ENCODE measurements at regions not wholly inside any gene's neighbourhood (a gene's known extent, or its start where the extent isn't known, plus 50 kb on each side); places are given as distances from the start of the nearest gene placed in this dataset.

DNA sequence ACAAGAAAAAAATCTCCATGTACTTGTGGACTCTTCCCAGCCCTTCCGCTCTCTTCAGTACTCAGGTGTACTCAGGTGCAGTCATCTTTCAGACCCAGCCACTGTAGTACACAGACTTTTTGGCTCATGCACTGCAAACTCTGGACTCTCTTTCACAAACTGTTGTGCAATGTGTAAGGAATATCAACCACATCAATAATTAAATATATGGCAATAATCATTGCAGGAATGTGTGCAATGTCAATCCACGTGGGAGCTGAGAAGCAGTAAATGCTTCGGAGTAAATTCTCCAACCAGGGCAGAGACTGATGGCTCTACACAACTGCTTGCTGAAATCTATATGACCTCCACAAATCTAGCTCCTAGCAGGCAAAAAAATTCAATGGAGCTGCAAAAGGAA, 287.3 kb upstream of the COL8A1 start:
- Histone ChIP-seq H3K4me3 (ENCODE audit: low read depth, low read length) (no peak overlapping the region), H3K27me3 (ENCODE audit: control insufficient read depth, insufficient read depth, low read length) (no peaks in the 10 kb centered on the region), H3K36me3 (ENCODE audit: control insufficient read depth, insufficient read depth, low read length) (no peaks in the 10 kb centered on the region)
- DNase-seq (ENCODE audit: low read depth) = no peak
- TF ChIP-seq, protein P1, sequence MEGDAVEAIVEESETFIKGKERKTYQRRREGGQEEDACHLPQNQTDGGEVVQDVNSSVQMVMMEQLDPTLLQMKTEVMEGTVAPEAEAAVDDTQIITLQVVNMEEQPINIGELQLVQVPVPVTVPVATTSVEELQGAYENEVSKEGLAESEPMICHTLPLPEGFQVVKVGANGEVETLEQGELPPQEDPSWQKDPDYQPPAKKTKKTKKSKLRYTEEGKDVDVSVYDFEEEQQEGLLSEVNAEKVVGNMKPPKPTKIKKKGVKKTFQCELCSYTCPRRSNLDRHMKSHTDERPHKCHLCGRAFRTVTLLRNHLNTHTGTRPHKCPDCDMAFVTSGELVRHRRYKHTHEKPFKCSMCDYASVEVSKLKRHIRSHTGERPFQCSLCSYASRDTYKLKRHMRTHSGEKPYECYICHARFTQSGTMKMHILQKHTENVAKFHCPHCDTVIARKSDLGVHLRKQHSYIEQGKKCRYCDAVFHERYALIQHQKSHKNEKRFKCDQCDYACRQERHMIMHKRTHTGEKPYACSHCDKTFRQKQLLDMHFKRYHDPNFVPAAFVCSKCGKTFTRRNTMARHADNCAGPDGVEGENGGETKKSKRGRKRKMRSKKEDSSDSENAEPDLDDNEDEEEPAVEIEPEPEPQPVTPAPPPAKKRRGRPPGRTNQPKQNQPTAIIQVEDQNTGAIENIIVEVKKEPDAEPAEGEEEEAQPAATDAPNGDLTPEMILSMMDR (IDR thresholded peaks at IDR 0.05; ENCODE audit: insufficient read depth, low read length, severe bottlenecking) = no peak
- FAIRE-seq = no peak

DNA sequence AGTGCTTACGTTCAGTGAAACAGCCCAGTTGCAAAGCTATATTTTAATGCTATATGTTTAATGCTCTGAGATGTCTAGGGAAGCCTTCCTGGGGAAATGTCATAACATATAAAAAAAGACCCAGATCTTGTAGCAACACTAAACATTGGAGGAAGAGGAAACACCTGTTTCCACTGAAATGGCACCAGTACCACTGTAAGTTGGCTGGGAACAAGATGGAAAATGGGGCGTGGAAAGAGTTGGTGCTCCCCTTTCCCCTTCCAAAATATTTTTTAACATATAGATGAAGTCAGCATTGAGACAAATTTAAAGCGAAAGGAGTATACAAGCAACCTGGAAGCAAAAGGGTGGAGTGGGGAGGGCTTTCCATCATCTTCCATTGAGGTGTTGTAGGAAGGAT, 289.9 kb upstream of the COL8A1 start:
- TF ChIP-seq, protein P1 (IDR thresholded peaks at IDR 0.05; ENCODE audit: insufficient read depth, low read length, severe bottlenecking) = no peak
- no peak for FAIRE-seq
- Histone ChIP-seq H3K36me3 (ENCODE audit: control insufficient read depth, insufficient read depth, low read length) (no peaks in the 10 kb centered on the region), H3K4me3 (ENCODE audit: low read depth, low read length) (no peak overlapping the region), H3K27me3 (ENCODE audit: control insufficient read depth, insufficient read depth, low read length) (no peaks in the 10 kb centered on the region)
- no peak for DNase-seq (ENCODE audit: low read depth)

DNA sequence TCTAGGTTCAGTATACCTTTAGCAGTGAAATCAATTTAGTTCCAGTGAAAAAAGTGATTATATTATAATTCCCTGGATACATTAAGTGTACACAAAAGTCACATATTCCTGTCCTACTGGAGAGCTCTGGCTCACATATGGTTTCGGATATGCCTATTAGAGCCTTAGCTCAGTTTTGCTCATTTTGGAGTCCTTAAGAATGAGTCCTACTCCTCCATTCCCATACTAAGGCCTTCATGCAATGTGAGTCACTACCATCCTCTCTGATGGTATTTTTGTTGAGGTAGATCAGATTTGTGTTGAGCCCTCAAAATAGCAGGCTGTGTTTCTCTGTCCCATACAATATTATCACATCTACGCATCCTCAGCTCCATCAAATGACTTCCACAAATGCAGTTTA, 294.2 kb upstream of the COL8A1 start:
- TF ChIP-seq, protein P1 (IDR thresholded peaks at IDR 0.05; ENCODE audit: insufficient read depth, low read length, severe bottlenecking) = no peak
- FAIRE-seq = no peak
- no peak for DNase-seq (ENCODE audit: low read depth)
- Histone ChIP-seq H3K36me3 (ENCODE audit: control insufficient read depth, insufficient read depth, low read length) (no peaks in the 10 kb centered on the region), H3K4me3 (ENCODE audit: low read depth, low read length) (no peak overlapping the region), H3K27me3 (ENCODE audit: control insufficient read depth, insufficient read depth, low read length) (peaks cover 2% of the 10 kb centered on the region)

DNA sequence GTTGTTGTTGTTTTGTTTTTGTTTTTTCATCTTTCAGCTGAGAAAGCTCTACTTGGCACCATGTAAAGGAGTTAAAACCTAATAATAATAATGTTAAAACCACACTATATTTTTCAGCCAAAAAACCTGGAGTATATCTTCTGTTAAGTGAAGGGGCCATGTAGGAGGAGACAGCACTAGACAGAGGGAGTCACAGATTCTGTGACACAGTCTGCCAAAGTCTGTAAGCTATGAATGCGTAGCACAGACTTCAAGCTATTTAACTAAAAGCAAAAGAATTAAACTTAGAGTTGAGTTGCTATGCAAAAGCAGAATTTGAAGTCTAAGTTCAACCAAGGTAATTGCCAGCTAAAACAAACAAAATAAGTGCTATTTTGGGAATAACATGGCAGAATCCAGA, 296.0 kb upstream of the COL8A1 start:
- FAIRE-seq = no peak
- TF ChIP-seq, protein P1 (IDR thresholded peaks at IDR 0.05; ENCODE audit: insufficient read depth, low read length, severe bottlenecking) = no peak
- peaks cover 2% of the 10 kb centered on the region for H3K27me3 ChIP-seq (ENCODE audit: control insufficient read depth, insufficient read depth, low read length)

DNA sequence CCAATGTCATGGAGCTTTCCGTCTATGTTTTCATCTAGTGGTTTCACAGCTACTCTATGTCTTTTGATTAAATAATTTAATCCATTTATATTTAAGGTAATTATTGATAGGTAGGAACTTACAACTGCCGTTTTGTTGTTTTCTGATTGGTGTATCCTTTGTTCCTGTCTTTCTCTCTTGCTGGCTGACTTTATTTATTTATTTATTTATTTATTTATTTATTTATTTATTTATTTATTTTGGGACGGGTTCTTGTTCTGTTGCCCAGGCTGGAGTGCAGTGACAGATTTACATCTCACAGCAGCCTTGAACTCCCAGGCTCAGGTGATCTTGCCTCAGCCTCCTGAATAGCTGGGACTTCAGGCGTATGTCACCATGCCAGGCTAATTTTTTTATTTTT, 299.2 kb upstream of the COL8A1 start:
- TF ChIP-seq, protein P1 (IDR thresholded peaks at IDR 0.05; ENCODE audit: insufficient read depth, low read length, severe bottlenecking) = no peak
- no peak for FAIRE-seq
- DNase-seq (ENCODE audit: low read depth) = no peak
- Histone ChIP-seq H3K4me3 (ENCODE audit: low read depth, low read length) (no peak overlapping the region), H3K36me3 (ENCODE audit: control insufficient read depth, insufficient read depth, low read length) (no peaks in the 10 kb centered on the region), H3K27me3 (ENCODE audit: control insufficient read depth, insufficient read depth, low read length) (peaks cover 2% of the 10 kb centered on the region)

More for the DNA sequence above, 296.0 kb upstream of the COL8A1 start:
- no peak for DNase-seq (ENCODE audit: low read depth)
- no peaks in the 10 kb centered on the region for H3K36me3 ChIP-seq (ENCODE audit: control insufficient read depth, insufficient read depth, low read length)
- no peak overlapping the region for H3K4me3 ChIP-seq (ENCODE audit: low read depth, low read length)

DNA sequence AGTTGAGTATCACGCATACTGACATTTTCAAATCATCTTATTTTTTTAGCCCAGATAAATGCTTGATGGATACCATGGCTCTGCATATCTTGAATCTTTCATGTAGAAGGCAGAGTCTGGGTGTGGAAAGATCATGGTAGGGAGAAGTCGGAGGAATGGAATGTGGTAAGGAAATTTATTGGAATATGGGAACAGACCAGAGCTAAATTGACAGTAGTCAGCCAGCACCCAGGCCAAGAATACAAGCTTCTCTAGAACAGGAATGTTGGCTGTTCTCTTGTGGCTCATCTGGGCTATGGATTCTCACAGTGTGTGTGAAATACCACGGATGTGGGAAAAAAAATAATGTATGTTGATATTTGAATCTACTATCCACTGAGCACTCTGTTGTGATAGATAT, 305.7 kb upstream of the COL8A1 start:
- FAIRE-seq = no peak
- TF ChIP-seq, protein P1 (IDR thresholded peaks at IDR 0.05; ENCODE audit: insufficient read depth, low read length, severe bottlenecking) = no peak
- DNase-seq (ENCODE audit: low read depth) = no peak

More for the DNA sequence above, 305.7 kb upstream of the COL8A1 start:
- no peaks in the 10 kb centered on the region for H3K36me3 ChIP-seq (ENCODE audit: control insufficient read depth, insufficient read depth, low read length)
- no peaks in the 10 kb centered on the region for H3K27me3 ChIP-seq (ENCODE audit: control insufficient read depth, insufficient read depth, low read length)
- H3K4me3 ChIP-seq (ENCODE audit: low read depth, low read length) = no peak overlapping the region

Measured in bronchial epithelial cell (primary cell).